Brain microvascular endothelial cell (primary cell): ENCODE measurements at regions not wholly inside any gene's neighbourhood (a gene's known extent, or its start where the extent isn't known, plus 50 kb on each side); places are given as distances from the start of the nearest gene placed in this dataset.
A peak's percentile ranks its signal among the peaks of the same experiment; 100 is the strongest.

Source experiments
- DNase-seq: peaks from one replicate; pipeline ENCODE4 v3.0.0-alpha.2; 2020
- H3K27ac ChIP-seq: fragments of 250-450 bp; sonication (Bioruptor Pico); 2 replicates; pipeline ENCODE4 v1.5.1; 2020; ENCODE audit warnings: mild to moderate bottlenecking, moderate library complexity
- H3K27me3 ChIP-seq: fragments of 250-450 bp; sonication (Bioruptor Pico); replicated peaks from 2 replicates; pipeline ENCODE4 v1.5.1; 2020; ENCODE audit warnings: mild to moderate bottlenecking
- H3K36me3 ChIP-seq: fragments of 250-450 bp; sonication (Bioruptor Pico); replicated peaks from 2 replicates; pipeline ENCODE4 v1.5.1; 2020; ENCODE audit warnings: mild to moderate bottlenecking
- H3K4me3 ChIP-seq: 2 replicates; pipeline ENCODE4 v1.5.1; 2011; ENCODE audit warnings: low read depth, mild to moderate bottlenecking, control low read depth, low read length, moderate library complexity
- CTCF ChIP-seq: IDR thresholded peaks from 2 replicates; pipeline ENCODE4 v1.5.1; 2011; ENCODE audit warnings: low read depth, mild to moderate bottlenecking, moderate library complexity, low read length, control low read depth, inconsistent platforms; ENCODE audit errors: missing control alignments
- in situ Hi-C: cut with HindIII; loops from 2 replicates; pipeline ENCODE4 v1.10.0; 2017; ENCODE audit warnings: low sequenced_read_pairs, low pct_ligation_motif_present

DNA sequence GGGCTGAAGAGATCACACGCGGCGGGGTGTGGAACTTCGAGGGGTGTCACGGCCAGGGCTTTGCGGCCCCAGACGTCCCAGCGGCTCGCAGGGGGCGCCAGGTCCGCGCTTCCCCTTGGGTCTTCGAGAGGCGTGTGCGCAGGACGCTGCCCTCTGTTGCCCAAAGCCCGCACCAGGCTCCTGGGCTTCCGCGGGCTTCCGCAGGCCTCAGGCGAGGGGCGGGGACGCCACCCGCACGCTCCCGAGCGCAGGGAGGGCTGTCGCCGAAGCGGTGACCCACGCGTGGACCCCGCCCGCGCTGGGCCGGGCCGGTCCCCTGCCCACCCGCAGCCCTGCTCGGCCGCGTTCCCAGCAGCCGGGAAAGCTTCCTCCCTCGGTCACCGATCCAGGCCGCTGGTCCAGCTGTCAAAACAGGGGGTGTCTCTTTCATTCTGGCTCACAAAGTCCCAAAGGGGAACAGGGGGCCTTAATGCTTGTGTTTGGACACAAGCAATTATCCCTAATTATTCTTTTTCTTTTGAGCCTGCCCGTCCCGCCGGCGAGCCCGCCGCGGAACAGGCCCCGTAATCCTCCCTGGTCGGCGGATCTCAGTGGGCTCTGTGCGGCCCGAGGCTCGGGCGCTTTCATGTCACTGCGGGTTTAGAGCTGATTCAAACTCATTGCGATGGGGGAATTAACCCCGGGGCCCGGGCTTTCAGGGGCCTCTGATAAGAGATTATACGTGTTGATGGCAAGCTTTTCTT, 60.6 kb downstream of the TMEM174 start:
- in situ Hi-C loops: no loop called here
- H3K4me3 ChIP-seq: peak overlapping the region; percentile 43
- no peak for DNase-seq
- H3K27me3 ChIP-seq: no peaks in the 10 kb centered on the region
- no peaks in the 10 kb centered on the region for H3K36me3 ChIP-seq
- no peak overlapping the region for H3K27ac ChIP-seq
- TF ChIP-seq CTCF: peak; percentile 33

DNA sequence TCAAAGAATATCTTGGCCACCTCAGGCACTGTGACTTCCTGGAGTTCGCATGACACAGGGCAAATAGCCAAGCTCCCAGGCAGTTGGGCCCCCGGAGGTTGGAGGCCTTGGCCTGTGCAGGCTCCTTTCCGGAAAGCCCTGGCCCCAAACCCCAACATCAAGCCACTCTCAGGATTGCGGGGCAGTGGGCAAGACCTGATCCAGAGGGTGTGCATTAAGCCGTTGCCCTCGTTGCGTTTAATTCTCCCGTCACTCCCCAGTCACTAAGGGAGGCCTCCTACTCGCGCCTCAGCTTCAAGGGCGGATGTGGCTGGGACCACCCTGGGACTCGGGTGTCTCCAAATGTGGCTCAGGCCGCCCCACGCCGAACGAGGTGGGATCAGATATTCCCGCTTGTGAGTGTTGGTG, 60.1 kb downstream of the TMEM174 start:
- no peak for TF ChIP-seq CTCF
- H3K27me3 ChIP-seq: no peaks in the 10 kb centered on the region
- no peak overlapping the region for H3K27ac ChIP-seq
- in situ Hi-C loops: no loop called here
- DNase-seq: no peak
- peak overlapping the region; percentile 43 for H3K4me3 ChIP-seq
- no peaks in the 10 kb centered on the region for H3K36me3 ChIP-seq

GRCh38 chr5:73232266-73233041, 59.5 kb downstream of the TMEM174 start:
- in situ Hi-C loops: no loop called here
- Histone ChIP-seq H3K36me3 (no peaks in the 10 kb centered on the region), H3K27ac (no peak overlapping the region), H3K4me3 (no peak overlapping the region), H3K27me3 (no peaks in the 10 kb centered on the region)
- TF ChIP-seq CTCF: no peak
- no peak for DNase-seq

DNA sequence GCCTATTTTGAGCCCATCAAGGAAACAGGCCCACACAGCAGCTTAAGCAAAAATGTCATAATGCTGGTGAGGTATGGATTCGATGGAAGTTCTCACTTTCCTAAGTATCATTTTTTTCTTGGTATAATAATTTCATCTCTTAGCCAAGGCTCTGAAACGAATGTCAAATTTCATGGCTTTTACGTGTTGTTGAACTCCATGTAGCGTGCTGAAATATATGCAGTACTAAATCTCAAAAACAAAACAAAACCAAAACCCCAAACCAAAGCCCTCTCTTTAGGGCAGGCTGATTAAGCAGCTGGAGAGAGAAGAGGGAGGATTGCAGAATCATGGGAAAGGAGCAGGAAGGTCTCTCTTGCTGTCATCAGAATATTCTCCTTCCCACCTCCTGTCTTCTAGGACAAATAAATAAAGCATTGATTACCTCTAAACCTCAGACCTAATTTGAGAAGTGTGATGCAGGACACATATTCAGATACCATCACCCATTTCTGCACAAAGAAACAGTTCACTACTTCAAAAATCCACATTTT, 58.3 kb downstream of the TMEM174 start:
- DNase-seq: no peak
- Histone ChIP-seq H3K4me3 (no peak overlapping the region), H3K36me3 (no peaks in the 10 kb centered on the region), H3K27ac (no peak overlapping the region), H3K27me3 (no peaks in the 10 kb centered on the region)
- in situ Hi-C loops: no loop called here
- TF ChIP-seq CTCF: no peak

DNA sequence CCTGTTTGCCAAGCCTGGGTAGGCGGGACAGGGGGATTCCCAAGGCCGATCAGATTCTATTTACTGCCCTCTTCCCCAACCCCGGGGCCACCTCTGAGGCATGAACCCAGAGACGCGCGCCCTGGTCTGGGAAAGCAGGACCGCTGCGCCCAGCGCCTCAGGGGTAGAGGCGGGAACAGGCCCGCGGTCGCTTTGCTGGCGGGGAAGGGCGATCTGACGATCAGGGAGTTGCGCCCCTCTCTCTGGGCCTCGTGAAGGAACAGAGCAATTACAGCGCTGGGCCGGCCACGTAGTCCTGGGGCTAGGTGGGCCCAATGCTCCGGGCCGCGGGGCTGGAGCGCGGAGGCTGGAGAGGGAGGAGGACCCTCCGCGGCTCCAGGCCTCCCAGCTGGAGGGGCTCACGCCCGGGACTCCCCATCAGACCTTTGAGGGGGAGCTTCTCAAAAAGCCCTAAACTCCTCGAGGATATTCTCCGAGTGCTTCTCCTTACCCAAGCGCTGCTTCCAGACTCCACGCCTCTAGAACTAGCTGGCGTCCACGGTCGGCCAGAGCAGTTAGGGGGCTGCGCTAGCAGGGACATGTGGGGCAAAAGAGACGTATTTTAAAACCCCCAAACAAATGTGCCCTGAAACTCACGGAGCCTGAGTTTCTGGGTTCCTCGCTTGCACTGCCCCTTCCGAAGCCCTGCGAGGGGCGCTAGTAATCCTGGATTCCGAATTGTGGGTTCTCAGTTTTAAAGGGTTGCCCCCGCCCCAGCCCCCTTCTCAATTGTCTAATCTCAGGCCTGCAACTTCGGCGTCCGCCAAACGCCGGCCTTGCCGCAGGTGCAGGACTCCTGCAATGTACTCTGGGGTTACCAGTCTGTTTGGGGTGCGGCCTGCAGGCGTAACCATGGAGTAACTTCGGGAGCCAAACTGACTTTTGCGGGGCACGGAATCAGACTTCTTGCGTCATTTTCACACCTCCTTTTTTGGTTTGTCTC, 57.6 kb downstream of the TMEM174 start:
- Histone ChIP-seq H3K27me3 (no peaks in the 10 kb centered on the region), H3K27ac (no peak overlapping the region), H3K4me3 (no peak overlapping the region), H3K36me3 (no peaks in the 10 kb centered on the region)
- in situ Hi-C loops: no loop called here
- no peak for DNase-seq
- TF ChIP-seq CTCF: peak; percentile 10
